Fibroblast of skin of left quadriceps (primary cell): ENCODE measurements at regions not wholly inside any gene's neighbourhood (a gene's known extent, or its start where the extent isn't known, plus 50 kb on each side); places are given as distances from the start of the nearest gene placed in this dataset.

Experiments used
- DNase-seq, 2 experiments: peaks; one replicate each; pipeline ENCODE4 v3.0.0-alpha.2; 2013; ENCODE audit warnings: low read depth in 2 of 2

GRCh38 chr6:91653076-91653723 lies 1066.3 kb upstream of the MAP3K7 start:
- no peak for DNase-seq

- no peak for DNase-seq
These were observed 1059.8 kb upstream of the MAP3K7 start for GRCh38 chr6:91646649-91647048.

- DNase-seq: no peak
These were observed 1058.9 kb upstream of the MAP3K7 start for GRCh38 chr6:91645811-91646210.

GRCh38 chr6:91637217-91637616 lies 1050.3 kb upstream of the MAP3K7 start:
- DNase-seq: no peak

- DNase-seq: no peak
These were observed 1047.9 kb upstream of the MAP3K7 start for GRCh38 chr6:91634791-91635190.

- no peak for DNase-seq
These were observed 1046.7 kb upstream of the MAP3K7 start for GRCh38 chr6:91633374-91634111.

- DNase-seq: no peak
These were observed 1045.4 kb upstream of the MAP3K7 start for GRCh38 chr6:91632308-91632707.

- DNase-seq: no peak
These were observed 1044.4 kb upstream of the MAP3K7 start for GRCh38 chr6:91631227-91631626.

GRCh38 chr6:91626911-91627310 lies 1040.0 kb upstream of the MAP3K7 start:
- DNase-seq: no peak

GRCh38 chr6:91613481-91613880 lies 1026.6 kb upstream of the MAP3K7 start:
- no peak for DNase-seq

- no peak for DNase-seq
These were observed 1024.3 kb upstream of the MAP3K7 start for GRCh38 chr6:91611190-91611589.

- DNase-seq: no peak
These were observed 1021.6 kb upstream of the MAP3K7 start for GRCh38 chr6:91608428-91608827.

- no peak for DNase-seq
These were observed 1019.5 kb upstream of the MAP3K7 start for GRCh38 chr6:91606148-91606901.

GRCh38 chr6:91600561-91600960 lies 1013.7 kb upstream of the MAP3K7 start:
- DNase-seq: no peak

GRCh38 chr6:91590191-91590590 lies 1003.3 kb upstream of the MAP3K7 start:
- no peak for DNase-seq

- DNase-seq: no peak
These were observed 993.8 kb upstream of the MAP3K7 start for GRCh38 chr6:91580635-91581034.

- DNase-seq: no peak
These were observed 988.2 kb upstream of the MAP3K7 start for GRCh38 chr6:91575032-91575431.

- DNase-seq: no peak
These were observed 987.0 kb upstream of the MAP3K7 start for GRCh38 chr6:91573826-91574416.

GRCh38 chr6:91572878-91573277 lies 986.0 kb upstream of the MAP3K7 start:
- DNase-seq: no peak

- peak in 1 of 2 experiments; percentile 3 for DNase-seq
These were observed 982.2 kb upstream of the MAP3K7 start for GRCh38 chr6:91569071-91569470.

- DNase-seq: peak in 1 of 2 experiments; percentile 5
These were observed 979.6 kb upstream of the MAP3K7 start for GRCh38 chr6:91566467-91566866.

GRCh38 chr6:91565207-91565606 lies 978.3 kb upstream of the MAP3K7 start:
- no peak for DNase-seq
